ENCODE measurements at regions not wholly inside any gene's neighbourhood (a gene's known extent, or its start where the extent isn't known, plus 50 kb on each side); places are given as distances from the start of the nearest gene placed in this dataset.

GRCh38 chr9:74120470-74120869 is 376.7 kb upstream of the RORB start:
- H3K36me3 ChIP-seq = no peaks in the 10 kb centered on the region
- H3K27me3 ChIP-seq (ENCODE audit: low read depth) = no peaks in the 10 kb centered on the region
- ATAC-seq = no peak
- intact Hi-C loops (cut with DNase I) = no loop called here
- TF ChIP-seq, protein P1, sequence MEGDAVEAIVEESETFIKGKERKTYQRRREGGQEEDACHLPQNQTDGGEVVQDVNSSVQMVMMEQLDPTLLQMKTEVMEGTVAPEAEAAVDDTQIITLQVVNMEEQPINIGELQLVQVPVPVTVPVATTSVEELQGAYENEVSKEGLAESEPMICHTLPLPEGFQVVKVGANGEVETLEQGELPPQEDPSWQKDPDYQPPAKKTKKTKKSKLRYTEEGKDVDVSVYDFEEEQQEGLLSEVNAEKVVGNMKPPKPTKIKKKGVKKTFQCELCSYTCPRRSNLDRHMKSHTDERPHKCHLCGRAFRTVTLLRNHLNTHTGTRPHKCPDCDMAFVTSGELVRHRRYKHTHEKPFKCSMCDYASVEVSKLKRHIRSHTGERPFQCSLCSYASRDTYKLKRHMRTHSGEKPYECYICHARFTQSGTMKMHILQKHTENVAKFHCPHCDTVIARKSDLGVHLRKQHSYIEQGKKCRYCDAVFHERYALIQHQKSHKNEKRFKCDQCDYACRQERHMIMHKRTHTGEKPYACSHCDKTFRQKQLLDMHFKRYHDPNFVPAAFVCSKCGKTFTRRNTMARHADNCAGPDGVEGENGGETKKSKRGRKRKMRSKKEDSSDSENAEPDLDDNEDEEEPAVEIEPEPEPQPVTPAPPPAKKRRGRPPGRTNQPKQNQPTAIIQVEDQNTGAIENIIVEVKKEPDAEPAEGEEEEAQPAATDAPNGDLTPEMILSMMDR (IDR thresholded peaks at IDR 0.05) = no peak
- H3K4me3 ChIP-seq = no peak overlapping the region
- no peak overlapping the region for H3K27ac ChIP-seq
- no peak for DNase-seq
- H3K4me1 ChIP-seq = no peaks in the 10 kb centered on the region
- no peaks in the 10 kb centered on the region for H3K9me3 ChIP-seq

DNA sequence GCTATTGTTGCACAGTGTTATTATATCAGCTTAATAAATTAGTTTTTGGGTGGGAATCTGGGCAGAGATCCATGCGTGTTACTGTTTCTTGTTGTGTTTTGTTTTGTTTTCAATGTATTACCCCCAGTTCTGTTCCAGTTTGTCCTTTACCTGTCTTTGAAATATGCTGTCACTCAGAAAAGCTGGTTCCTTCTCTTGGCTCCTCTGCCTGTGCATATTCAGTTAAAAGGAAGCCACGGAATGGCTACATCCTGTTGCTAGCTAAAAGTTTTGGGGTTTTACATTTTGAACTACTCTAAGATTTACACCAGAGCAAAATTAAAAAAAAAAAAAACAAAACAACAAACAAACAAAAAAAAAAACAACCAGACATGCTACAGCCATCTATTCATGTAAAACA is 374.9 kb upstream of the RORB start:
- no peak for DNase-seq
- ATAC-seq = no peak
- TF ChIP-seq, protein P1 (IDR thresholded peaks at IDR 0.05) = no peak
- intact Hi-C loops (cut with DNase I) = no loop called here
- Histone ChIP-seq H3K9me3 (no peaks in the 10 kb centered on the region), H3K36me3 (no peaks in the 10 kb centered on the region), H3K4me3 (no peak overlapping the region), H3K27ac (no peak overlapping the region), H3K27me3 (ENCODE audit: low read depth) (no peaks in the 10 kb centered on the region), H3K4me1 (no peaks in the 10 kb centered on the region)

- TF ChIP-seq, protein P1 (IDR thresholded peaks at IDR 0.05) = no peak
- no peak for DNase-seq
- no peaks in the 10 kb centered on the region for H3K36me3 ChIP-seq
- no peaks in the 10 kb centered on the region for H3K9me3 ChIP-seq
- H3K4me3 ChIP-seq = no peak overlapping the region
- intact Hi-C loops (cut with DNase I) = no loop called here
- H3K27ac ChIP-seq = no peak overlapping the region
- no peaks in the 10 kb centered on the region for H3K27me3 ChIP-seq (ENCODE audit: low read depth)
- ATAC-seq = no peak
- H3K4me1 ChIP-seq = no peaks in the 10 kb centered on the region
These were observed 374.5 kb upstream of the RORB start for GRCh38 chr9:74122661-74123060.

DNA sequence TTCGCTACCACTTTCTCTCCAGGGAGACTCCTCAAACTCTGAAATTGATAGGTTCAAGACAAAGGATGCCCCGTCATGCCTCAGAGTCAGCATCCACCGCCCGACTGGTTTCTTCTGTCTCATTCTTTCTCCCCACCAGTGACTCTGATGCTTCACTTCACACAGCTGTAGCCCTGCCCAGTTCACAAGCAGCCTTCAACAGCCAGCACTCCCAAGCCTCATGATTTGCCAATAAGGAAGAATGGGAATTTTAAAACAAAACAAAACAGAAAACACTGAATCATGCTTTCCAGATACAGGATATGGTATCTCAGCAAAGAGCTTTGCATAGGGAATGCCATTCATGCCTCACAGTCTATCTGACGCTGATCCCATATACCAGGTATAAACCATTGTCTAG is 371.2 kb upstream of the RORB start:
- intact Hi-C loops (cut with DNase I) = no loop called here
- H3K27me3 ChIP-seq (ENCODE audit: low read depth) = no peaks in the 10 kb centered on the region
- H3K4me3 ChIP-seq = no peak overlapping the region
- no peak for ATAC-seq
- H3K9me3 ChIP-seq = no peaks in the 10 kb centered on the region
- no peak overlapping the region for H3K27ac ChIP-seq
- H3K4me1 ChIP-seq = no peaks in the 10 kb centered on the region
- TF ChIP-seq, protein P1 (IDR thresholded peaks at IDR 0.05) = no peak
- no peak for DNase-seq
- no peaks in the 10 kb centered on the region for H3K36me3 ChIP-seq

GRCh38 chr9:74132986-74133385 is 364.1 kb upstream of the RORB start:
- DNase-seq = no peak

More at GRCh38 chr9:74132986-74133385, 364.1 kb upstream of the RORB start:
- Histone ChIP-seq H3K4me1 (no peaks in the 10 kb centered on the region), H3K9me3 (no peaks in the 10 kb centered on the region), H3K36me3 (no peaks in the 10 kb centered on the region), H3K4me3 (no peak overlapping the region), H3K27me3 (ENCODE audit: low read depth) (no peaks in the 10 kb centered on the region), H3K27ac (no peak overlapping the region)
- intact Hi-C loops (cut with DNase I) = no loop called here
- no peak for ATAC-seq
- TF ChIP-seq, protein P1 (IDR thresholded peaks at IDR 0.05) = no peak

Measured in lower lobe of right lung (tissue), 2 donors.